Ishikawa (cell line): ENCODE measurements at regions not wholly inside any gene's neighbourhood (a gene's known extent, or its start where the extent isn't known, plus 50 kb on each side); places are given as distances from the start of the nearest gene placed in this dataset.

Experiments
- EP300 ChIP-seq: IDR thresholded peaks from 2 replicates; pipeline ENCODE4 v1.6.1; 2012; ENCODE audit warnings: borderline replicate concordance
- MAX ChIP-seq: IDR thresholded peaks from 2 replicates; pipeline ENCODE4 v1.6.1; 2012
- RAD21 ChIP-seq: IDR thresholded peaks from 2 replicates; pipeline ENCODE4 v1.6.1; 2012; ENCODE audit warnings: low read depth
- TAF1 ChIP-seq: IDR thresholded peaks from 2 replicates; pipeline ENCODE4 v1.6.1; 2012; ENCODE audit warnings: low read depth, mild to moderate bottlenecking
- TCF12 ChIP-seq: IDR thresholded peaks from 2 replicates; pipeline ENCODE4 v1.6.1; 2012; ENCODE audit warnings: low read depth
- TEAD4 ChIP-seq: IDR thresholded peaks from 2 replicates; pipeline ENCODE4 v1.6.1; 2012

- TF ChIP-seq MAX (no peak), TEAD4 (no peak), TCF12 (no peak), EP300 (no peak), TAF1 (no peak), RAD21 (no peak)
Observed at GRCh38 chr5:58346041-58346440, 113.8 kb downstream of the PLK2 start.
